ENCODE measurements at regions not wholly inside any gene's neighbourhood (a gene's known extent, or its start where the extent isn't known, plus 50 kb on each side); places are given as distances from the start of the nearest gene placed in this dataset.
"Not testable (repeated sequence)": the region's sequence is repeated elsewhere in the genome, so short reads cannot be mapped to it uniquely, and the experiment has no call there.

DNA sequence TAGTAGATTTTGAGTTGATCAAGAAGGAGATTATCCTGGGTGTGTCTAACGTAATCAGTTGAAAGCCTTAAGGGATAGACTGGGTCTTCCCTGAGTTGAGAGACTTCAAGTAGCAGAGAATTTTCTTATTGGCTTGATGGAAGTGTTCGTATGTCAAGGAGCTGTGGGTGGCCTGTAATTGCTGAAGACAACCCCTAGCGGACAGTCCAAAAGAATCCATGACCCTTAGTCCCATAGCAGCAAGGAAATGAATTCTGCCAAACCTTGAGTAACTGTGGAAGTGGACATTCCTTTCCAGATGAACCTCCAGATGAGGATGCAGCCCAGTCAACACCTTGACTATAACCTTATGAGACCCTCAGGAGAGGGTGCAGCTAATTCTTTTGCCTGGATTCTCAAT lies 786.3 kb downstream of the SOCS6 start:
- DNase-seq (ENCODE audit: insufficient read length, low spot score) (no peak), FAIRE-seq (no peak)
- no peak for TF ChIP-seq POLR2A (IDR thresholded peaks at IDR 0.05; ENCODE audit: low read depth, low read length)

DNA sequence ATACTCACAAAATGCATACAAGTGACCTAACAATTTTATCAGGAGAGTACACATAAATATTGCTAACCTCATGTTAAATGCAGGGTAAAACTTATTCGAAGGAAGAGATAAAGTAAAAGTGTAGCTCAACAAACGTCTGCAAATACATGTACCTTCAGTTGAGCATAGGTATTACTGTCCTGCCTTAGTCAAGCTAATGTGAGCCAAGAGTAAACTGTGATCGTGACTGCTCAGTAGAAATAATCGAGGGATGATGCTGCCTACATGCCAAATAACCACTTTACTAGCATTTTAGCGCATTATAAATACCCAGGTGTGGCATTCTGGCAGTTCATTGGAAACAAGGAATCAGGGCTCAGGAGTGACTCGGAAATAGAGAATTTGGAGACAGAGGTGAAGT lies 779.5 kb downstream of the SOCS6 start:
- FAIRE-seq (no peak), DNase-seq (ENCODE audit: insufficient read length, low spot score) (no peak)
- TF ChIP-seq POLR2A (IDR thresholded peaks at IDR 0.05; ENCODE audit: low read depth, low read length), result no peak

DNA sequence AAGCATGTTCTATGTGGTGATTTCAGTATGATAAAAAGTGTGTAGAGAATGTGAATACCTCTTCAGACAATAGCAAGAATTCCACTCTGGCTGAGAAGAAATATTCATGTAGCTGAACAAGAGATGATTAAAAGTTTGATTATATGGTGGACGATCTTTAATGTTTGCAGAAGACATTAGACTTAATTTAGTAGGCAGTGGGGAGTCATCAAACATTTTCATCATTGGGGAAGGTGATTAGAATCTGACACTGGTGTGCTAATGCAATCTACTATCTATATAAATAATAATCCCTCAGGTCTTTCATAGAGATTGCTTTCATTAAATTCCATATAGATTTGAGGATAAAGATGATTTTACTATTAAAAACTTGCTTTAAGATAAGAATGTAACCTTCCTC lies 761.0 kb downstream of the SOCS6 start:
- no peak for DNase-seq (ENCODE audit: insufficient read length, low spot score)
- no peak for TF ChIP-seq POLR2A (IDR thresholded peaks at IDR 0.05; ENCODE audit: low read depth, low read length)

GRCh38 chr18:71047882-71048281 lies 759.0 kb downstream of the SOCS6 start:
- no peak for FAIRE-seq
- no peak for TF ChIP-seq POLR2A (IDR thresholded peaks at IDR 0.05; ENCODE audit: low read depth, low read length)
- no peak for DNase-seq (ENCODE audit: insufficient read length, low spot score)

More for the DNA sequence above, 761.0 kb downstream of the SOCS6 start:
- no peak for FAIRE-seq

GRCh38 chr18:71045331-71046065 lies 756.7 kb downstream of the SOCS6 start:
- DNase-seq (ENCODE audit: insufficient read length, low spot score) (no peak), FAIRE-seq (no peak)
- TF ChIP-seq POLR2A (IDR thresholded peaks at IDR 0.05; ENCODE audit: low read depth, low read length), result no peak

DNA sequence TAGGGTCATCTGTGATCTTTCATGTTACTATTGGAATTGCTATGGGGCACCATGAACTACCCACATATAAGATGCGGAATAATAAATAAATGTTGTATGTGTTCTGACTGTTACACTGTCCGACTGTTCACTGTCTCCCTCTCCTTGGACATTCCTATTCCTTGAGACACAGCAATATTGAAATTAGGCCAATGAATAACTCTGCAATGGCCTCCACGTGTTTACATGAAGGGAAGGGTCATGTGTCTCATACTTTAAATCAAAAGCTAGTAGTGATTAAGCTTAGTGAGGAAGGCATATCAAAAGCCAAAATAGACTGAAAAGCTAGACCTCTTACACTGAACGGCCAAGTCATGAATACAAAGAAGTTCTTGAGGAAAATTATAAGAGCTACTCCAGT lies 751.3 kb downstream of the SOCS6 start:
- no peak for TF ChIP-seq POLR2A (IDR thresholded peaks at IDR 0.05; ENCODE audit: low read depth, low read length)
- FAIRE-seq, result no peak

GRCh38 chr18:71038196-71038595 lies 749.4 kb downstream of the SOCS6 start:
- TF ChIP-seq POLR2A (IDR thresholded peaks at IDR 0.05; ENCODE audit: low read depth, low read length), result no peak
- DNase-seq (ENCODE audit: insufficient read length, low spot score), result no peak
- FAIRE-seq, result no peak

More for the DNA sequence above, 751.3 kb downstream of the SOCS6 start:
- DNase-seq (ENCODE audit: insufficient read length, low spot score), result no peak

DNA sequence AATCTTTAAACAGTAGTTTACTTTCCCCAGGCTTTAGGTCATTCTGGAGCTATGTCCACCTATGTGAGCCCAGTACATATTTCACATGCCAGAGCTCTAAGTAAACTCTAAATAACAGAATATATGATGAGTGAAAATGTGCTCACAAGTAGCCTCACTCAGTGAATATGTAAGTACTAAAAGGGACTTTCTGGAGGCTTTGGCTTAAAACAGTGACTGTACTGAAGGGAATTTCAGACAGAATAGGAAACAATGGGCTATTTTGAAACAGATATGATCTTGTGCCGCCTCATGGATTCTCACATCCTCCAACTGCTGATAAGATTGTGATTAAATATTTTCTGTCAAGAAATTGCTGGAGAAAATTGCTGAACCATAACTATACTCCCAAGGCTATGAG lies 747.9 kb downstream of the SOCS6 start:
- FAIRE-seq, result no peak
- no peak for DNase-seq (ENCODE audit: insufficient read length, low spot score)
- TF ChIP-seq POLR2A (IDR thresholded peaks at IDR 0.05; ENCODE audit: low read depth, low read length), result no peak

DNA sequence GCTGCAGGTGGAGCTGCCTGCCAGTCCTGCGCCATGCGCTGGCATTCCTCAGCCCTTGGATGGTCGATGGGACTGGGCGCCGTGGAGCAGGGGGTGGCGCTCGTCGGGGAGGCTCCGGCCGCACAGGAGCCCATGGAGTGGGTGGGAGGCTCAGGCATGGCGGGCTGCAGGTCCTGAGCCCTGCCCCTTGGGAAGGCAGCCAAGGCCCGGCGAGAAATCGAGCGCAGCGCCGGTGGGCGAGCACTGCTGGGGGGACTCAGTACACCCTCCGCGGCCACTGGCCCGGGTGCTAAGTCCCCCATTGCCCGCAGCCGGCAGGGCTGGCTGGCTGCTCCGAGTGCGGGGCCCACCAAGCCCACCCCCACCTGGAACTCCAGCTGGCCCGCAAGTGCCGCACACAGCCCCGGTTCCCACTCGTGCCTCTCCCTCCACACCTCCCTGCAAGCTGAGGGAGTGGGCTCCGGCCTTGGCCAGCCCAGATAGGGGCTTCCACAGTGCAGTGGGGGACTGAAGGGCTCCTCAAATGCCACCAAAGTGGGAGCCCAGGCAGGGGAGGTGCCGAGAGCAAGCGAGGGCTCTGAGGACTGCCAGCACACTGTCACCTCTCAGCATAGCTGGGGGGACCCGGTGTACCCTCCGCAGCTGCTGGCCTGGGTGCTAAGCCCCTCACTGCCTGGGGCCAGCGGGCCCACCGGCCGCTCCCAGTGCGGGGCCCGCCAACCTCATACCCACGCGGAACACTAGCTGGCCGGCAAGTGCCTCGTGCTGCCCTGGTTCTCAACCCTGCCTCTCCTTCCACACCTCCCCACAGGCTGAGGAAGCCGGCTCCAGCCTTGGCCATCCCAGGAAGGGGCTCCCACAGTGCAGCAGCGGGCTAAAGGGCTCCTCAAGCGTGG lies 742.7 kb downstream of the SOCS6 start:
- not testable (repeated sequence) for FAIRE-seq; DNase-seq (ENCODE audit: insufficient read length, low spot score)

DNA sequence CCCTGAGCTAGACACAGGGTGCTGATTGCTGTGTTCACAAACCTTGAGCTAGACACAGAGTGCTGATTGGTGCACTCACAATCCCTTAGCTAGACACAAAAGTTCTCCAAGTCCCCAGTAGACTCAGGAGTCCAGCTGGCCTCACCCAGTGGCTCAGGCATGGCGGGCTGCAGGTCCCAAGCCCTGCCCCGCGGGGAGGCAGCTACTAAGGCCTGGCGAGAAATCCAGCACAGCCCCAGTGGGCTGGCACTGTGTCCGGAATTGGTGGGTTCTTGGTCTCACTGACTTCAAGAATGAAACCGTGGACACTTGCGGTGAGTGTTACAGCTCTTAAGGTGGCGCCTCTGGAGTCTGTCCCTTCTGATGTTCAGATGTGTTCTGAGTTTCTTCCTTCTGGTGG lies 741.2 kb downstream of the SOCS6 start:
- not testable (repeated sequence) for FAIRE-seq; DNase-seq (ENCODE audit: insufficient read length, low spot score)

GRCh38 chr18:71028285-71028762 lies 739.5 kb downstream of the SOCS6 start:
- TF ChIP-seq POLR2A (IDR thresholded peaks at IDR 0.05; ENCODE audit: low read depth, low read length), result no peak
- no peak for FAIRE-seq
- DNase-seq (ENCODE audit: insufficient read length, low spot score), result peak; percentile 7

DNA sequence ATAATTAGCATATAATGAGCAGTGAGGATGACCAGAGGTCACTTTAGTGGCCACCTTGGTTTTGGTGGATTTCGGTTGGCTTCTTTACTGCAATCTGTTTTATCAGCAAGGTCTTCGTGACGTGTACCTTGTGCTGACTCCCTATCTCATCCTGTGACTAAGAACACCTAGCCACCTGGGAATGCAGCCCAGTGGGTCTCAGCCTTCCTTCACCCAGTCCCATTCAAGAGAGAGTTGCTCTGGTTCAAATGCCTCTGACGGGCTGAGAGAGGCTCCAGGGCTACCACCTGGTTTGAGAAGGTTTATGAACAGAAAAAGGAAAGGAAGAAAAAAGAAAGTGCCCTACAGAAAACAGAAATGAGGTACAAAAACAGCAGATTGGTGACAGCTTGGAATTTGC lies 738.7 kb downstream of the SOCS6 start:
- DNase-seq (ENCODE audit: insufficient read length, low spot score) (no peak), FAIRE-seq (no peak)
- TF ChIP-seq POLR2A (IDR thresholded peaks at IDR 0.05; ENCODE audit: low read depth, low read length), result no peak

GRCh38 chr18:71025505-71026225 lies 736.8 kb downstream of the SOCS6 start:
- FAIRE-seq, result no peak

DNA sequence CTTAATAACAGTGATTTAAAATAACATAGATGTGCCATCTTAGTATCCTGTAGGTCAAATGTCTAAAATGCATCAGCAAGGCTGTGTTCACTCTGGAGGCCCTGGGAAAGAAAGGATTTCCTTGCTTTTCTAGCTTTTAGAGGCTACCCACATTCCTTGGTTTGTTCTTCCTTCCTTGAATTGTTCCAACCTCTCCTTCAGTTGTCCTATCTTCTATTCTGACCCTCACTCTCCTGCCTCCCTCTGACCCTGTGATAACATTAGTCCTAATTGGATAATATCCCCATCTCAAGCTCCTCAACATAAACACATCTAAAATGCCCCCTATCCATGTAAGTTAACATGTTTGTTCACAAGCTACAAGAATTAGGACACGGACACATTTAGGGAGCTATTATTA lies 733.5 kb downstream of the SOCS6 start:
- TF ChIP-seq POLR2A (IDR thresholded peaks at IDR 0.05; ENCODE audit: low read depth, low read length), result no peak
- FAIRE-seq, result no peak
- no peak for DNase-seq (ENCODE audit: insufficient read length, low spot score)

More at GRCh38 chr18:71025505-71026225, 736.8 kb downstream of the SOCS6 start:
- TF ChIP-seq POLR2A (IDR thresholded peaks at IDR 0.05; ENCODE audit: low read depth, low read length), result no peak
- DNase-seq (ENCODE audit: insufficient read length, low spot score), result no peak

Data from H54 (cell line).